ENCODE measurements at regions not wholly inside any gene's neighbourhood (a gene's known extent, or its start where the extent isn't known, plus 50 kb on each side); places are given as distances from the start of the nearest gene placed in this dataset.

DNA sequence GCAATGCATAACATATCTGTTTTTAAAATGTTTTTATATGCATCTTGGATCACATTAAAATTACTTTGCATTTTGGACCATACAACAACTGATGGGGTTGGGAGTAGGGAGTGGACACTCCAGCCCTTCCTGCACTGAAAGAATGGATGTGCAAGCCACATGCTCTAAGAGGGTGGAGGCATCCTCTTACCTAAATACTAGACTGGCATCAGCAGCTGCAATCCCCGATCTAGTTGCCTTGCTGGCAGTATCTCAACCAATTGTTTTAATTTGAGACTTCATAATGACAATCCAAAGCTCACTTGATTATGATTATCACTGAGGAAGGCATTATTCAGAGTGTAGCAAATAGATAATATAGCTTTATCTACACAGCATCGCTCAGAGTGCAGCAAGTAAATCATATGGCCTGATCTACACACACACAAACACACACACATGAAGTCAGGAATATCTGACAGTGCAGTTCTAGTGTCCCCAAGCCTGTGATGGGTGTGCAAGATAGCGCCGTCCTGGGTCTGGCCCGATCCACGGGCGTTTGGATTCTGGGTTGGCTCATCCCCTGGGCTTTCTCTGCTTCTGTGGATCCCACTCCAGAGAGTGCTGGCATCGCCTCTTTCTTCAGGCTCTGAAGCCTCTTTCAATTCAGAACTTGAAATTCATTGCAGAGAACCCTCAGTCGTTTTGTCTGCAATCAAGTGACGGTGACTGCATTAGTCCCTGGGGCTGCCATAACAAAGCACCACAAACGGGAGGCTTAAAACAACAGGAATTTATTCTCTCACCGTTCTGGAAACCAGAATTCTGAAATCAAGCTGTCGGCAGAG is 181.3 kb downstream of the ETS2 start:
- Histone ChIP-seq H3K79me2 (replicated peaks; ENCODE audit: insufficient read depth) (no peaks in the 10 kb centered on the region), H3K9me2 (ENCODE audit: insufficient read depth) (peaks cover 3% of the 10 kb centered on the region; the same call in 1 of the 2 replicates), H3K27ac (ENCODE audit: low read depth) (no peak overlapping the region), H3K4me1 (ENCODE audit: insufficient read depth) (peaks cover 40% of the 10 kb centered on the region), H4K20me1 (replicated peaks; ENCODE audit: insufficient read depth) (no peaks in the 10 kb centered on the region), H3F3A (replicated peaks; ENCODE audit: low read depth) (no peaks in the 10 kb centered on the region), H3K36me3 (ENCODE audit: insufficient read depth) (no peaks in the 10 kb centered on the region), H2AFZ (peak overlapping the region; percentile 89), H3K4me3 (no peak overlapping the region), H3K27me3 (ENCODE audit: insufficient read depth) (no peaks in the 10 kb centered on the region), H3K4me2 (0 out of 2 replicates have a peak overlapping the region, but pooled peaks have one; percentile 4)
- Mint-ChIP-seq H3K36me3 (ENCODE audit: low read depth) (no peaks in the 10 kb centered on the region), H3K27ac (no peak overlapping the region), H3K27me3 (ENCODE audit: insufficient read depth, low read depth, poor library complexity) (peaks cover 19% of the 10 kb centered on the region), H3K4me3 (no peak overlapping the region), H3K4me1 (peaks cover 46% of the 10 kb centered on the region), H3K9me3 (peaks cover 7% of the 10 kb centered on the region; the same call in 1 of the 3 replicates)
- ATAC-seq, result no peak
- DNase-seq (ENCODE audit: low spot score), result no peak
- TF ChIP-seq JUNB (IDR thresholded peaks at IDR 0.05; ENCODE audit: unreplicated experiment) (no peak), POLR2AphosphoS5 (IDR thresholded peaks at IDR 0.05; ENCODE audit: low read depth) (no peak), EZH2phosphoT487 (IDR thresholded peaks at IDR 0.05; ENCODE audit: unreplicated experiment) (no peak), REST (IDR thresholded peaks at IDR 0.05; ENCODE audit: unreplicated experiment) (no peak), ZNF331 (CRISPR knock-in tag; IDR thresholded peaks at IDR 0.05; ENCODE audit: low read depth) (no peak), ZNF114 (CRISPR knock-in tag; IDR thresholded peaks at IDR 0.05) (no peak)

GRCh38 chr21:38986406-38986805 is 180.7 kb downstream of the ETS2 start:
- no peak for TF ChIP-seq STAT1 (IDR thresholded peaks at IDR 0.05; ENCODE audit: unreplicated experiment)
- no peak for TF ChIP-seq ZNF331 (CRISPR knock-in tag; IDR thresholded peaks at IDR 0.05; ENCODE audit: low read depth)
- TF ChIP-seq REST (IDR thresholded peaks at IDR 0.05; ENCODE audit: unreplicated experiment), result no peak
- TF ChIP-seq POLR2AphosphoS5 (IDR thresholded peaks at IDR 0.05; ENCODE audit: low read depth), result no peak
- no peak overlapping the region for H3K4me3 Mint-ChIP-seq
- no peaks in the 10 kb centered on the region for H3K36me3 ChIP-seq (ENCODE audit: insufficient read depth)
- no peaks in the 10 kb centered on the region for H4K20me1 ChIP-seq (replicated peaks; ENCODE audit: insufficient read depth)
- no peak overlapping the region for H3K4me3 ChIP-seq
- H3K36me3 Mint-ChIP-seq (ENCODE audit: low read depth), result no peaks in the 10 kb centered on the region
- H3K27ac Mint-ChIP-seq, result no peak overlapping the region
- DNase-seq (ENCODE audit: low spot score), result no peak
- H2AFZ ChIP-seq, result no peak overlapping the region
- H3K9me2 ChIP-seq (ENCODE audit: insufficient read depth), result peaks cover 3% of the 10 kb centered on the region; the same call in 1 of the 2 replicates
- no peaks in the 10 kb centered on the region for H3F3A ChIP-seq (replicated peaks; ENCODE audit: low read depth)
- peaks cover 7% of the 10 kb centered on the region; the same call in 1 of the 3 replicates for H3K9me3 Mint-ChIP-seq
- peaks cover 19% of the 10 kb centered on the region for H3K27me3 Mint-ChIP-seq (ENCODE audit: insufficient read depth, low read depth, poor library complexity)
- no peaks in the 10 kb centered on the region for H3K27me3 ChIP-seq (ENCODE audit: insufficient read depth)
- H3K4me1 Mint-ChIP-seq, result peaks cover 52% of the 10 kb centered on the region
- ATAC-seq, result no peak
- H3K4me1 ChIP-seq (ENCODE audit: insufficient read depth), result peaks cover 46% of the 10 kb centered on the region
- H3K4me2 ChIP-seq, result no peak overlapping the region
- H3K27ac ChIP-seq (ENCODE audit: low read depth), result no peak overlapping the region
- no peaks in the 10 kb centered on the region for H3K79me2 ChIP-seq (replicated peaks; ENCODE audit: insufficient read depth)
